ENCODE measurements at regions not wholly inside any gene's neighbourhood (a gene's known extent, or its start where the extent isn't known, plus 50 kb on each side); places are given as distances from the start of the nearest gene placed in this dataset.
"Not testable (repeated sequence)": the region's sequence is repeated elsewhere in the genome, so short reads cannot be mapped to it uniquely, and the experiment has no call there.

GRCh38 chr19:28585796-28586195, 627.2 kb downstream of the UQCRFS1 start:
- DNase-seq = no peak

- DNase-seq = no peak
These were observed 629.2 kb downstream of the UQCRFS1 start for GRCh38 chr19:28583713-28584112.

GRCh38 chr19:28583242-28583641, 629.7 kb downstream of the UQCRFS1 start:
- no peak for DNase-seq

- no peak for DNase-seq
These were observed 630.2 kb downstream of the UQCRFS1 start for GRCh38 chr19:28582796-28583195.

GRCh38 chr19:28582344-28582743, 630.6 kb downstream of the UQCRFS1 start:
- DNase-seq = no peak

GRCh38 chr19:28581468-28581770, 631.5 kb downstream of the UQCRFS1 start:
- no peak for DNase-seq

GRCh38 chr19:28578786-28579505, 634.0 kb downstream of the UQCRFS1 start:
- no peak for DNase-seq

- no peak for DNase-seq
These were observed 634.7 kb downstream of the UQCRFS1 start for GRCh38 chr19:28578208-28578607.

GRCh38 chr19:28577666-28578065, 635.3 kb downstream of the UQCRFS1 start:
- no peak for DNase-seq

- no peak for DNase-seq
These were observed 635.7 kb downstream of the UQCRFS1 start for GRCh38 chr19:28577233-28577632.

- DNase-seq = no peak
These were observed 637.1 kb downstream of the UQCRFS1 start for GRCh38 chr19:28575816-28576215.

GRCh38 chr19:28575312-28575711, 637.6 kb downstream of the UQCRFS1 start:
- DNase-seq = not testable (repeated sequence)

GRCh38 chr19:28574212-28574611, 638.7 kb downstream of the UQCRFS1 start:
- DNase-seq = no peak

GRCh38 chr19:28569132-28570131, 643.5 kb downstream of the UQCRFS1 start:
- no peak for DNase-seq

- DNase-seq = no peak
These were observed 645.1 kb downstream of the UQCRFS1 start for GRCh38 chr19:28567834-28568233.

- no peak for DNase-seq
These were observed 648.7 kb downstream of the UQCRFS1 start for GRCh38 chr19:28563964-28564921.

GRCh38 chr19:28560786-28561185, 652.2 kb downstream of the UQCRFS1 start:
- DNase-seq = no peak

GRCh38 chr19:28558783-28559182, 654.2 kb downstream of the UQCRFS1 start:
- DNase-seq = no peak

- no peak for DNase-seq
These were observed 656.6 kb downstream of the UQCRFS1 start for GRCh38 chr19:28556371-28556770.

GRCh38 chr19:28555317-28555716, 657.6 kb downstream of the UQCRFS1 start:
- no peak for DNase-seq

GRCh38 chr19:28554321-28555091, 658.4 kb downstream of the UQCRFS1 start:
- no peak for DNase-seq

- DNase-seq = no peak
These were observed 659.2 kb downstream of the UQCRFS1 start for GRCh38 chr19:28553764-28554163.
